H1 (cell line): ENCODE measurements at regions not wholly inside any gene's neighbourhood (a gene's known extent, or its start where the extent isn't known, plus 50 kb on each side); places are given as distances from the start of the nearest gene placed in this dataset.

Experiments
- CTCF ChIA-PET: fragments of 300-600 bp; sonication (Branson Sonifier 250); formaldehyde crosslinking; loops from one replicate; lab custom pipeline; 2021; ENCODE audit not compliant: partially characterized antibody; lab: Charles Lee
- POLR2A ChIA-PET: fragments of 300-600 bp; sonication (Branson Sonifier 250); formaldehyde crosslinking; loops from one replicate; lab custom pipeline; 2021; ENCODE audit warnings: inconsistent platforms; ENCODE audit not compliant: partially characterized antibody; lab: Charles Lee
- DNase-seq, 2 experiments: peaks; one replicate each; pipeline versions ENCODE4 v3.0.0 to v3.0.0-alpha.2; 2010 to 2022; ENCODE audit warnings: low spot score in 2 of 2, low read depth in 1 of 2, mixed read lengths in 1 of 2
- FAIRE-seq: peaks from 2 replicates; lab custom pipeline; 2011; peaks lifted over from hg19 to GRCh38; lab: Jason Lieb, UNC
- H2AFZ ChIP-seq: 2 replicates; pipeline ENCODE4 v1.8.1; 2012; ENCODE audit warnings: low read length, inconsistent platforms
- H2AK5ac ChIP-seq: 2 replicates; pipeline ENCODE4 v1.6.1; 2013; ENCODE audit warnings: low read depth, low read length
- H2BK120ac ChIP-seq: replicated peaks from 2 replicates; pipeline ENCODE3; 2013; ENCODE audit warnings: low read depth, low read length, inconsistent platforms
- H2BK12ac ChIP-seq: 2 replicates; pipeline ENCODE4 v1.6.1; 2013; ENCODE audit warnings: low read depth, low read length
- H2BK15ac ChIP-seq: 2 replicates; pipeline ENCODE4 v1.6.1; 2013; ENCODE audit warnings: low read length
- H2BK20ac ChIP-seq: 2 replicates; pipeline ENCODE4 v1.6.1; 2013; ENCODE audit warnings: low read length
- H2BK5ac ChIP-seq: 2 replicates; pipeline ENCODE4 v1.6.1; 2013; ENCODE audit warnings: low read depth, low read length
- H3K14ac ChIP-seq: 2 replicates; pipeline ENCODE4 v1.6.1; 2013; ENCODE audit warnings: inconsistent platforms; ENCODE audit not compliant: insufficient read length
- H3K18ac ChIP-seq: 2 replicates; pipeline ENCODE4 v1.6.1; 2013; ENCODE audit warnings: low read length; ENCODE audit errors: extremely low read depth
- H3K23ac ChIP-seq: 2 replicates; pipeline ENCODE4 v1.6.1; 2013; ENCODE audit warnings: inconsistent platforms; ENCODE audit not compliant: insufficient read length
- H3K23me2 ChIP-seq: 2 replicates; pipeline ENCODE4 v1.6.1; 2013; ENCODE audit warnings: low read depth, low read length
- H3K27ac ChIP-seq: 2 replicates; pipeline ENCODE4 v1.6.1; 2011; ENCODE audit warnings: low read depth, low read length, inconsistent platforms
- H3K27me3 ChIP-seq, 4 experiments: replicated peaks in 1 of 4; 1 replicate in 1 of 4; 2 replicates in 3 of 4; pipeline versions ENCODE4 v1.6.1 to v1.8.1; 2011 to 2013; ENCODE audit warnings: low read length in 3 of 4, mild to moderate bottlenecking in 3 of 4, inconsistent platforms in 2 of 4, mixed read lengths in 2 of 4, moderate library complexity in 1 of 4; ENCODE audit not compliant: control insufficient read depth in 3 of 4, insufficient read depth in 3 of 4; ENCODE audit errors: extremely low read depth in 1 of 4
- H3K36me3 ChIP-seq, 4 experiments: 2 replicates each; pipeline versions ENCODE4 v1.6.1 to v1.8.1; 2011 to 2013; ENCODE audit warnings: mild to moderate bottlenecking in 4 of 4, low read length in 3 of 4, moderate library complexity in 2 of 4, control low read depth in 1 of 4, inconsistent platforms in 1 of 4; ENCODE audit not compliant: insufficient read depth in 4 of 4, control insufficient read depth in 2 of 4
- H3K4ac ChIP-seq: replicated peaks from 2 replicates; pipeline ENCODE3; 2013; ENCODE audit warnings: low read length, low read depth, mixed read lengths, inconsistent platforms; ENCODE audit not compliant: insufficient read length
- H3K4me1 ChIP-seq, 4 experiments: replicated peaks in 1 of 4; 1 replicate in 1 of 4; 2 replicates in 3 of 4; pipeline versions ENCODE4 v1.6.1 to v1.8.1; 2011 to 2013; ENCODE audit warnings: low read length in 3 of 4, inconsistent platforms in 2 of 4, mixed read lengths in 1 of 4; ENCODE audit not compliant: insufficient read depth in 4 of 4, control insufficient read depth in 3 of 4
- H3K4me2 ChIP-seq, 2 experiments: 2 replicates each; pipeline versions ENCODE4 v1.6.1 to v1.8.1; 2011 to 2013; ENCODE audit warnings: low read depth in 2 of 2, low read length in 2 of 2, control low read depth in 1 of 2, inconsistent platforms in 1 of 2, mild to moderate bottlenecking in 1 of 2; ENCODE audit not compliant: insufficient read depth in 1 of 2
- H3K4me3 ChIP-seq, 4 experiments: fragments of 200-600, 300-600 bp in 1 of 4; sonication (generic), shearing (Covaris generic), sonication (Bioruptor Twin) in 1 of 4; 2 replicates each; pipeline versions ENCODE4 v1.5.1 to v1.8.1; 2011 to 2016; ENCODE audit warnings: low read length in 4 of 4, low read depth in 3 of 4, control low read depth in 2 of 4, inconsistent platforms in 2 of 4, mild to moderate bottlenecking in 2 of 4, mixed read lengths in 1 of 4, moderate library complexity in 1 of 4; ENCODE audit not compliant: insufficient read depth in 2 of 4; ENCODE audit errors: extremely low read depth in 1 of 4
- H3K56ac ChIP-seq: replicated peaks from 2 replicates; pipeline ENCODE3; 2013; ENCODE audit warnings: low read depth, mild to moderate bottlenecking, mixed read lengths, low read length, inconsistent platforms; ENCODE audit not compliant: insufficient read length
- H3K79me1 ChIP-seq: 2 replicates; pipeline ENCODE4 v1.6.1; 2013; ENCODE audit warnings: low read depth, low read length, control low read depth
- H3K79me2 ChIP-seq, 2 experiments: 2 replicates each; pipeline versions ENCODE4 v1.6.1 to v1.8.1; 2012 to 2013; ENCODE audit warnings: low read length in 2 of 2, mild to moderate bottlenecking in 2 of 2, inconsistent platforms in 1 of 2; ENCODE audit not compliant: insufficient read depth in 2 of 2, control insufficient read depth in 1 of 2
- H3K9ac ChIP-seq, 4 experiments: replicated peaks in 1 of 4; 1 replicate in 1 of 4; 2 replicates in 3 of 4; pipeline versions ENCODE4 v1.6.1 to v1.8.1; 2011 to 2013; ENCODE audit warnings: low read depth in 3 of 4, low read length in 3 of 4, control low read depth in 2 of 4, mild to moderate bottlenecking in 2 of 4, moderate library complexity in 2 of 4, inconsistent platforms in 1 of 4; ENCODE audit errors: extremely low read depth in 1 of 4
- H3K9me3 ChIP-seq, 2 experiments: 2 replicates each; pipeline versions ENCODE4 v1.6.1 to v1.8.1; 2012 to 2013; ENCODE audit warnings: mild to moderate bottlenecking in 2 of 2, moderate library complexity in 2 of 2, control low read depth in 1 of 2, inconsistent platforms in 1 of 2, low read depth in 1 of 2, low read length in 1 of 2, mixed read lengths in 1 of 2; ENCODE audit not compliant: insufficient read depth in 2 of 2
- H4K20me1 ChIP-seq, 2 experiments: replicated peaks in 1 of 2; 2 replicates each; pipeline versions ENCODE3 to v1.8.1; 2011 to 2013; ENCODE audit warnings: inconsistent platforms in 2 of 2, low read length in 2 of 2, mild to moderate bottlenecking in 1 of 2; ENCODE audit not compliant: insufficient read depth in 2 of 2, control insufficient read depth in 1 of 2
- H4K5ac ChIP-seq: 2 replicates; pipeline ENCODE4 v1.6.1; 2013; ENCODE audit warnings: low read length, low read depth, mixed read lengths, inconsistent platforms; ENCODE audit not compliant: insufficient read length
- H4K8ac ChIP-seq: 2 replicates; pipeline ENCODE4 v1.8.0; 2013; ENCODE audit warnings: mild to moderate bottlenecking, moderate library complexity, low read length, inconsistent platforms; ENCODE audit not compliant: insufficient read depth; ENCODE audit errors: extremely low read depth
- H4K91ac ChIP-seq: replicated peaks from 2 replicates; pipeline ENCODE3; 2013; ENCODE audit warnings: low read length, mixed read lengths, inconsistent platforms; ENCODE audit not compliant: insufficient read length
- ASH2L ChIP-seq: fragments of 200-600, 300-600 bp; sonication (generic); IDR thresholded peaks from one replicate; pipeline ENCODE4 v1.7.1; 2017; ENCODE audit warnings: low read length
- CHD2 ChIP-seq: IDR thresholded peaks from 2 replicates; pipeline ENCODE4 v1.6.1; 2012; ENCODE audit warnings: low read length, improper control_type of control experiment
- EP300 ChIP-seq, 2 experiments: IDR thresholded peaks; 1 replicate in 1 of 2; 2 replicates in 1 of 2; pipeline ENCODE4 v1.6.1; 2011 to 2012; ENCODE audit warnings: low read depth in 2 of 2, low read length in 2 of 2, mild to moderate bottlenecking in 2 of 2, borderline replicate concordance in 1 of 2, inconsistent platforms in 1 of 2, moderate library complexity in 1 of 2
- FOSL1 ChIP-seq: IDR thresholded peaks from 2 replicates; pipeline ENCODE4 v1.6.1; 2011; ENCODE audit warnings: mild to moderate bottlenecking, low read depth, low read length, moderate library complexity; ENCODE audit not compliant: insufficient read depth
- JUN ChIP-seq: IDR thresholded peaks from 2 replicates; pipeline ENCODE4 v1.6.1; 2011; ENCODE audit warnings: low read depth, mild to moderate bottlenecking, improper control_type of control experiment, low read length
- NANOG ChIP-seq: IDR thresholded peaks from 2 replicates; pipeline ENCODE4 v1.6.1; 2011; ENCODE audit warnings: low read length, low read depth, mild to moderate bottlenecking, inconsistent platforms; ENCODE audit not compliant: insufficient read depth, poor library complexity, severe bottlenecking
- NRF1 ChIP-seq: IDR thresholded peaks from 2 replicates; pipeline ENCODE4 v1.6.1; 2011; ENCODE audit warnings: mild to moderate bottlenecking, low read depth, low read length, improper control_type of control experiment
- POU5F1 ChIP-seq: IDR thresholded peaks from 2 replicates; pipeline ENCODE4 v1.6.1; 2011; ENCODE audit warnings: low read depth, mild to moderate bottlenecking, low read length, moderate library complexity
- RFX5 ChIP-seq: IDR thresholded peaks from 2 replicates; pipeline ENCODE4 v1.6.1; 2011; ENCODE audit warnings: low read depth, low read length, improper control_type of control experiment, borderline replicate concordance
- SIRT6 ChIP-seq: IDR thresholded peaks from one replicate; pipeline ENCODE4 v1.7.1; 2012; ENCODE audit warnings: low read length, inconsistent platforms
- SP1 ChIP-seq: IDR thresholded peaks from 2 replicates; pipeline ENCODE4 v1.6.1; 2011; ENCODE audit warnings: low read depth, low read length
- SP4 ChIP-seq: IDR thresholded peaks from 2 replicates; pipeline ENCODE4 v1.6.1; 2012; ENCODE audit warnings: low read length, inconsistent platforms
- TAF1 ChIP-seq: IDR thresholded peaks from 2 replicates; pipeline ENCODE4 v1.6.1; 2011; ENCODE audit warnings: mild to moderate bottlenecking, low read depth, low read length
- TEAD4 ChIP-seq: IDR thresholded peaks from 2 replicates; pipeline ENCODE4 v1.6.1; 2012; ENCODE audit warnings: low read depth, low read length, inconsistent platforms, mixed read lengths
- WGBS, 2 experiments: shearing (Covaris generic) in 1 of 2; methylation state at CpG; one replicate each; pipeline versions ENCODE4 v1.1.6 to v1.1.7; 2013 to 2015; ENCODE audit warnings: low lambda C conversion rate in 2 of 2, mixed read lengths in 2 of 2, inconsistent platforms in 1 of 2, low coverage in 1 of 2, missing lambda C conversion rate in 1 of 2; ENCODE audit not compliant: insufficient replicate concordance in 2 of 2, insufficient coverage in 1 of 2, insufficient read length in 1 of 2; ENCODE audit errors: extremely low coverage in 1 of 2, missing lambda C conversion rate in 1 of 2; 5-methylcytosine and 5-hydroxymethylcytosine counted together
- TF ChIP-seq, protein P1 (sequence below): IDR thresholded peaks from 2 replicates; pipeline ENCODE4 v1.6.1; 2012; ENCODE audit warnings: inconsistent platforms

DNA sequence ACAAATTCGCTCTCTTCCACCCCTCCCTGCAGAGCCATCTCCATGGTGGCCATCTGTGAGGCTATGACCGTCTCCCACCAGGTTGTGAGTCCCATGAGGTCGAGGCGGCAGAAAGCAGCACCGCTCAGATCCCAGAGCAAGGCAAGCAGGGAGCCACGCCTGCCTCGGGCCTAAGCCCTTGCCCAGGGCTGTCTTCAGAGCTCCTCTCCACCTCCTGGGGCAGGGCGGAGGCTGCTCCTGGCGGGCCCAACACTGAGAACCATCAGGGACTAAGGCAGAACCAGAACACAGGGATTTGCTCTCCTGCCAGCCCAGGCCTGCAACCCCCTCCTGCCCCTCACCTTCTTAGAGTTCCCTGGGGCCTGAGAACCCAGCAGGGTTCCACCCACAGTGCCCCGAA, 80.9 kb upstream of the WNT11 start:
- CTCF ChIA-PET, result interaction anchor here (1.3 to 5.0 kb wide), 7 partner anchors 10 to 79 kb away, joined by 4 to 36 read pairs (median 5); no protein-coding TSS in a partner anchor
- H3K9me3 ChIP-seq, result no peaks in the 10 kb centered on the region
- TF ChIP-seq, protein P1, sequence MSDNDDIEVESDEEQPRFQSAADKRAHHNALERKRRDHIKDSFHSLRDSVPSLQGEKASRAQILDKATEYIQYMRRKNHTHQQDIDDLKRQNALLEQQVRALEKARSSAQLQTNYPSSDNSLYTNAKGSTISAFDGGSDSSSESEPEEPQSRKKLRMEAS, result no peak
- TF ChIP-seq TAF1 (no peak), NRF1 (no peak), POU5F1 (no peak), CHD2 (no peak), SIRT6 (no peak), SP1 (no peak), SP4 (no peak), NANOG (no peak), ASH2L (no peak), TEAD4 (no peak), FOSL1 (no peak), RFX5 (no peak), JUN (no peak), EP300 (IDR thresholded peaks at IDR 0.05; ENCODE audit: borderline replicate concordance in 1 of 2, low read depth in 2 of 2, low read length in 2 of 2) (no peak)

More for the DNA sequence above, 80.9 kb upstream of the WNT11 start:
- Histone ChIP-seq H3K36me3 (no peaks in the 10 kb centered on the region), H3K4ac (no peak overlapping the region), H3K4me1 (peaks cover 0 to 19% (median 5%) of the 10 kb centered on the region in 4 experiments; a peak in 6 of 7 replicates), H3K4me3 (no peak overlapping the region), H3K56ac (no peak overlapping the region), H3K9ac (no peak overlapping the region), H2AFZ (no peak overlapping the region), H4K8ac (peak overlapping the region; percentile 37; the same call in 1 of the 2 replicates), H2BK120ac (no peak overlapping the region), H3K18ac (peak overlapping the region; percentile 71), H4K91ac (no peak overlapping the region), H3K23ac (no peak overlapping the region), H2BK5ac (no peak overlapping the region; the same call in 1 of the 2 replicates), H3K79me1 (no peaks in the 10 kb centered on the region; the same call in 1 of the 2 replicates), H4K5ac (no peak overlapping the region), H3K23me2 (no peaks in the 10 kb centered on the region), H2BK20ac (no peak overlapping the region), H3K79me2 (no peaks in the 10 kb centered on the region), H2AK5ac (0 out of 2 replicates have a peak overlapping the region, but pooled peaks have one; percentile 24), H3K14ac (no peak overlapping the region), H3K27me3 (peaks cover 0 to 3% (median 0%) of the 10 kb centered on the region in 4 experiments; a peak in 2 of 7 replicates), H4K20me1 (no peaks in the 10 kb centered on the region), H2BK15ac (no peak overlapping the region), H2BK12ac (no peak overlapping the region), H3K4me2 (no peak overlapping the region), H3K27ac (no peak overlapping the region)
- 84% methylated on average over 8 of the region's 10 CpGs; no CpG with 5 or more reads in 1 of the 2 experiments for WGBS, 2 experiments
- DNase-seq (no peak), FAIRE-seq (no peak)
- POLR2A ChIA-PET, result no interaction called here
